ENCODE measurements at regions not wholly inside any gene's neighbourhood (a gene's known extent, or its start where the extent isn't known, plus 50 kb on each side); places are given as distances from the start of the nearest gene placed in this dataset.

GRCh38 chr2:17010104-17010503 lies 344.5 kb upstream of the CYRIA start:
- no peaks in the 10 kb centered on the region for H3K36me3 Mint-ChIP-seq (ENCODE audit: insufficient read depth, unreplicated experiment)
- intact Hi-C loops (cut with micrococcal nuclease; ENCODE audit: unreplicated experiment): no loop called here
- CTCF ChIA-PET: no interaction called here
- no peak for DNase-seq
- peaks cover 8% of the 10 kb centered on the region for H3K9me3 Mint-ChIP-seq (ENCODE audit: low read depth, unreplicated experiment)
- no peaks in the 10 kb centered on the region for H3K27me3 Mint-ChIP-seq (ENCODE audit: unreplicated experiment)
- no peak for TF ChIP-seq CTCF (IDR thresholded peaks at IDR 0.05; ENCODE audit: unreplicated experiment)
- BruUV-seq (replicated peaks): no TSS peak
- H3K27ac Mint-ChIP-seq (ENCODE audit: unreplicated experiment): no peak overlapping the region
- no peak overlapping the region for H3K4me3 Mint-ChIP-seq (ENCODE audit: low read depth, unreplicated experiment)
- no peaks in the 10 kb centered on the region for H3K4me1 Mint-ChIP-seq (ENCODE audit: low read depth, unreplicated experiment)

- no peak for TF ChIP-seq CTCF (IDR thresholded peaks at IDR 0.05; ENCODE audit: unreplicated experiment)
- CTCF ChIA-PET: no interaction called here
- Mint-ChIP-seq H3K4me3 (ENCODE audit: low read depth, unreplicated experiment) (no peak overlapping the region), H3K9me3 (ENCODE audit: low read depth, unreplicated experiment) (peaks cover 5% of the 10 kb centered on the region), H3K27me3 (ENCODE audit: unreplicated experiment) (no peaks in the 10 kb centered on the region), H3K27ac (ENCODE audit: unreplicated experiment) (no peak overlapping the region), H3K36me3 (ENCODE audit: insufficient read depth, unreplicated experiment) (no peaks in the 10 kb centered on the region), H3K4me1 (ENCODE audit: low read depth, unreplicated experiment) (no peaks in the 10 kb centered on the region)
- intact Hi-C loops (cut with micrococcal nuclease; ENCODE audit: unreplicated experiment): no loop called here
- no TSS peak for BruUV-seq (replicated peaks)
- DNase-seq: no peak
Measured at GRCh38 chr2:17000184-17000482, 334.5 kb upstream of the CYRIA start.

GRCh38 chr2:16999347-17000183 lies 333.9 kb upstream of the CYRIA start:
- intact Hi-C loops (cut with micrococcal nuclease; ENCODE audit: unreplicated experiment): no loop called here

GRCh38 chr2:16978301-16978700 lies 312.7 kb upstream of the CYRIA start:
- intact Hi-C loops (cut with micrococcal nuclease; ENCODE audit: unreplicated experiment): no loop called here
- BruUV-seq (replicated peaks): no TSS peak
- H3K36me3 Mint-ChIP-seq (ENCODE audit: insufficient read depth, unreplicated experiment): no peaks in the 10 kb centered on the region
- peaks cover 6% of the 10 kb centered on the region for H3K9me3 Mint-ChIP-seq (ENCODE audit: low read depth, unreplicated experiment)
- no peak overlapping the region for H3K27ac Mint-ChIP-seq (ENCODE audit: unreplicated experiment)
- no peak for DNase-seq
- no peak overlapping the region for H3K4me3 Mint-ChIP-seq (ENCODE audit: low read depth, unreplicated experiment)
- no peaks in the 10 kb centered on the region for H3K27me3 Mint-ChIP-seq (ENCODE audit: unreplicated experiment)
- CTCF ChIA-PET: no interaction called here
- H3K4me1 Mint-ChIP-seq (ENCODE audit: low read depth, unreplicated experiment): no peaks in the 10 kb centered on the region
- TF ChIP-seq CTCF (IDR thresholded peaks at IDR 0.05; ENCODE audit: unreplicated experiment): no peak

More at GRCh38 chr2:16999347-17000183, 333.9 kb upstream of the CYRIA start:
- no TSS peak for BruUV-seq (replicated peaks)
- H3K4me3 Mint-ChIP-seq (ENCODE audit: low read depth, unreplicated experiment): no peak overlapping the region
- CTCF ChIA-PET: no interaction called here
- no peaks in the 10 kb centered on the region for H3K4me1 Mint-ChIP-seq (ENCODE audit: low read depth, unreplicated experiment)
- H3K9me3 Mint-ChIP-seq (ENCODE audit: low read depth, unreplicated experiment): peaks cover 8% of the 10 kb centered on the region
- DNase-seq: no peak
- TF ChIP-seq CTCF (IDR thresholded peaks at IDR 0.05; ENCODE audit: unreplicated experiment): no peak
- H3K27ac Mint-ChIP-seq (ENCODE audit: unreplicated experiment): no peak overlapping the region
- H3K27me3 Mint-ChIP-seq (ENCODE audit: unreplicated experiment): no peaks in the 10 kb centered on the region
- H3K36me3 Mint-ChIP-seq (ENCODE audit: insufficient read depth, unreplicated experiment): no peaks in the 10 kb centered on the region
